HEK293T (cell line): ENCODE measurements at regions not wholly inside any gene's neighbourhood (a gene's known extent, or its start where the extent isn't known, plus 50 kb on each side); places are given as distances from the start of the nearest gene placed in this dataset.

Experiments used
- CTCF ChIA-PET: fragments of 350-600 bp; formaldehyde crosslinking; extraction: SDS; loops from one replicate; lab custom pipeline; 2021; ENCODE audit warnings: antibody characterized with exemption, inconsistent platforms; lab: Yijun Ruan, JAX
- POLR2A ChIA-PET: fragments of 350-600 bp; formaldehyde crosslinking; extraction: SDS; loops from one replicate; lab custom pipeline; 2020; ENCODE audit warnings: antibody characterized with exemption, inconsistent platforms; lab: Yijun Ruan, JAX
- DNase-seq: peaks from one replicate; pipeline ENCODE4 v3.0.0; 2012; ENCODE audit warnings: mixed read lengths; ENCODE audit errors: extremely low spot score
- ARNT ChIP-seq: fragments of 450-650 bp; IDR thresholded peaks from 2 replicates; pipeline ENCODE4 v1.6.1; 2017; ENCODE audit warnings: mild to moderate bottlenecking
- BHLHE40 ChIP-seq: fragments of 450-650 bp; IDR thresholded peaks from 2 replicates; pipeline ENCODE4 v1.6.1; 2016; ENCODE audit warnings: mild to moderate bottlenecking, moderate library complexity, borderline replicate concordance
- CTBP1 ChIP-seq: fragments of 450-650 bp; IDR thresholded peaks from 2 replicates; pipeline ENCODE4 v1.6.1; 2016; ENCODE audit warnings: borderline replicate concordance
- ELF4 ChIP-seq: fragments of 450-650 bp; IDR thresholded peaks from 2 replicates; pipeline ENCODE4 v1.6.1; 2017; ENCODE audit warnings: antibody characterized with exemption
- FOXA1 ChIP-seq: fragments of 450-650 bp; IDR thresholded peaks from 2 replicates; pipeline ENCODE4 v1.6.1; 2016; ENCODE audit warnings: mild to moderate bottlenecking
- FOXK2 ChIP-seq: fragments of 450-650 bp; IDR thresholded peaks from 2 replicates; pipeline ENCODE4 v1.6.1; 2016; ENCODE audit warnings: mild to moderate bottlenecking
- FOXM1 ChIP-seq: fragments of 450-650 bp; IDR thresholded peaks from 2 replicates; pipeline ENCODE4 v1.6.1; 2017; ENCODE audit warnings: mild to moderate bottlenecking, borderline replicate concordance
- HDGF ChIP-seq: fragments of 450-650 bp; IDR thresholded peaks from 2 replicates; pipeline ENCODE4 v1.6.1; 2017; ENCODE audit warnings: antibody characterized with exemption, borderline replicate concordance
- L3MBTL2 ChIP-seq: fragments of 450-650 bp; conservative IDR thresholded peaks from 2 replicates; pipeline ENCODE4 v1.6.1; 2016; ENCODE audit warnings: mild to moderate bottlenecking
- LEF1 ChIP-seq: fragments of 450-650 bp; IDR thresholded peaks from 2 replicates; pipeline ENCODE4 v1.6.1; 2017; ENCODE audit warnings: mild to moderate bottlenecking, borderline replicate concordance
- NFRKB ChIP-seq: fragments of 450-650 bp; IDR thresholded peaks from 2 replicates; pipeline ENCODE4 v1.6.1; 2016; ENCODE audit warnings: mild to moderate bottlenecking, moderate library complexity
- PKNOX1 ChIP-seq: fragments of 450-650 bp; IDR thresholded peaks from 2 replicates; pipeline ENCODE4 v1.6.1; 2016
- SP1 ChIP-seq: fragments of 450-650 bp; IDR thresholded peaks from 2 replicates; pipeline ENCODE4 v1.6.1; 2017
- SUZ12 ChIP-seq: fragments of 450-650 bp; IDR thresholded peaks from 2 replicates; pipeline ENCODE4 v1.6.1; 2016; ENCODE audit warnings: mild to moderate bottlenecking
- TARDBP ChIP-seq: fragments of 450-650 bp; IDR thresholded peaks from 2 replicates; pipeline ENCODE4 v1.6.1; 2016
- ZNF384 ChIP-seq: fragments of 450-650 bp; IDR thresholded peaks from 2 replicates; pipeline ENCODE4 v1.6.1; 2016

DNA sequence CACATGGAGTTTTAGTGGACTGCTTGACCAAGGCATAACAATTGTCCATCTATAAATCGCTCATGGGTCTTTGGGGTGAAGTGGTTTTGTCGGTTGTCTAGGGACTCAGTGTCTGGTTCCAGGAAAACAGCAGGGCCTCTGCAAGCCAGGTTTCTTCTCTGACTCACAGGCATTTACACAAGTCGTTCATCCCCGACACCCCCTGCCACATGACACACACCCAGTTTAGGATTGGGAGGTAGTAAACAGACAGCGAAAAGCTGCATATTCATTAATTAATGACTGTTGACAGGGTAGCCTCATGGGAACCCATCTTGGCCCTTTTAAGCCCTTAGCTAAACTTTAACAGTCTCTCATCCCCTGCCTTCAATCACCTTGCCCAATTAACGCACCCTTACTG lies 194.8 kb upstream of the ACVR2A start:
- TF ChIP-seq BHLHE40 (no peak), TARDBP (no peak), FOXK2 (no peak)
- ChIA-PET CTCF (no interaction called here), POLR2A (no interaction called here)
- no peak for DNase-seq

- ChIA-PET CTCF (no interaction called here), POLR2A (no interaction called here)
- TF ChIP-seq ARNT, result no peak
- TF ChIP-seq LEF1, result no peak
- no peak for TF ChIP-seq SUZ12
- TF ChIP-seq BHLHE40, result no peak
- TF ChIP-seq L3MBTL2, result no peak
- no peak for TF ChIP-seq ZNF384
- TF ChIP-seq FOXK2, result no peak
- no peak for TF ChIP-seq ELF4
- DNase-seq, result no peak
Measured at GRCh38 chr2:147649286-147649685, 195.5 kb upstream of the ACVR2A start.

DNA sequence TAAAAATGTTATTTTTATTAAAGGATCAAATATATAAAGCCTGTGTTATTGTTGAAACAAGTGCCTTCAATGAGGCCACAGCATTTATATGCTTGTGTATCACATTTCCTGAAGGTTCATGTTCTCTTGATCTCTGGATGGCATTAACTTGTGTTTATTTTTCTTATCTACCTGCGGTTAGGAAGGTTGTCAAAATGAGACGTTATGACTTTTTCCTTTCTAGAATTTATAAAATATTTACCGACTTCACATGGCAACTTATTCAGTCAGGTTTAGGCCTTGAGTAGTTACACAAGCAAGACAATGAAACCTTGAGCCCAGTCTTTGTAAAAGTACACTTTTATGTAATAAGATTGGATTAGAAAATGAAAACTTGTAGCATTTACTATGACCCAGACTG lies 196.4 kb upstream of the ACVR2A start:
- no peak for DNase-seq
- ChIA-PET CTCF (no interaction called here), POLR2A (no interaction called here)
- TF ChIP-seq HDGF, result no peak
- TF ChIP-seq BHLHE40, result no peak
- no peak for TF ChIP-seq FOXM1
- TF ChIP-seq L3MBTL2, result no peak
- no peak for TF ChIP-seq TARDBP
- TF ChIP-seq LEF1, result no peak
- no peak for TF ChIP-seq FOXK2
- TF ChIP-seq SUZ12, result no peak
- no peak for TF ChIP-seq NFRKB

DNA sequence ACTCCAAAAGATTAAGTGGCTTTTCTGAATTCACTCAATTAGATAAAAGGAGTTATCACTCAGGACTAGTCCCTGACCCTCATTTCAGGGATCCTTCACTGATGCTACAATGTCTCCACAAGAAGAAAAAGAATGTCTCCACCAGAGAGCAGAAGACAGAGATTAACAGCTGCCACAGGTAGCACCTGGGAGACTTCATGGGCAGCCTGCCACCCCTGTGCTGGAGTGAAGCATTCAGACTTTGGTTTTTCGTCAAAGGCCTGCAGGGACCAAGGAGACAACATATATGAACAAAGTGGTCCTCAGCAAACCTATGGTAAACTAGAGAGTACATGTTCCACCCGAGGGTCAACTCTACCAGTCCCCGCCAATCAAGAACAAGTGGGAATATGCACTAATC lies 197.0 kb upstream of the ACVR2A start:
- CTCF ChIA-PET, result no interaction called here
- TF ChIP-seq SP1 (no peak), L3MBTL2 (no peak)
- POLR2A ChIA-PET, result no interaction called here
- DNase-seq, result no peak

DNA sequence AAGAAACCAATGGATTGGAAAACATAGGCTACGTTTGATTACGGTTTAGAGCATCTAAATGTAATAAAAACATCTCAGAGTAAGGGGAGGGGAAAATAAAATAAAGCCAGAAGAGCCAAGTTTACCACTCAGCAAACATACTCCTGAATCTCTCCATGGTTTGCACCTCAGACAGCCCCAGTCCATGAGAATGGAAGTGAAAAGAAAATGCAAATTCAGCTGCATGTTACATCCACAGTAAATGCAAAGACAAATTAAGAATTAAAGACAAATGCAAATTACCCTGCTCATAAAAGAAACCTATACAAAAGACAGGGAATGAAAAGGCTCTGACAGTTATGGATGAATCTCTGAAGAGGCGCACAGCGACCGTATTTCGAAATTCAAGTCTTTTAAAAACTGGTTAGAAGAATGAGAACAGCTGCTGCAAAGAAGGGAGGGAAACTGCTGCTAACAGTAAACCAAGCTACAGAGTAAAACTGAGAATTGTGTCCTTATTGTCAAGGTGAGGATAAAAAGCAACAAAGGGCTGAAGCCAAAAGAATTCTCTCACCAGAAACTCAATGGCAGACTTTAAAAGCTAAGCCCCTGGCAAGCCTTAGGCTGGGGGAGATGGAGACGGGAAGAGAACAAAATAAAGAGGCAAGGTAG lies 197.9 kb upstream of the ACVR2A start:
- CTCF ChIA-PET, result no interaction called here

GRCh38 chr2:147644491-147644890 lies 200.3 kb upstream of the ACVR2A start:
- ChIA-PET POLR2A (no interaction called here), CTCF (no interaction called here)
- no peak for TF ChIP-seq ELF4
- no peak for TF ChIP-seq L3MBTL2
- no peak for TF ChIP-seq ZNF384
- TF ChIP-seq NFRKB, result no peak
- no peak for TF ChIP-seq LEF1
- TF ChIP-seq ARNT, result no peak
- TF ChIP-seq SUZ12, result no peak
- TF ChIP-seq FOXK2, result no peak
- TF ChIP-seq HDGF, result no peak
- no peak for TF ChIP-seq PKNOX1
- TF ChIP-seq FOXA1, result no peak
- no peak for TF ChIP-seq FOXM1
- TF ChIP-seq TARDBP, result no peak
- TF ChIP-seq BHLHE40, result no peak
- no peak for TF ChIP-seq SP1
- TF ChIP-seq CTBP1, result no peak
- DNase-seq, result no peak

More for the DNA sequence above, 197.9 kb upstream of the ACVR2A start:
- DNase-seq, result no peak
- TF ChIP-seq LEF1 (no peak), NFRKB (no peak), ARNT (no peak), CTBP1 (no peak), L3MBTL2 (no peak), FOXM1 (no peak), PKNOX1 (no peak), TARDBP (no peak), SP1 (no peak), BHLHE40 (no peak), FOXA1 (no peak), ZNF384 (no peak)
- POLR2A ChIA-PET, result no interaction called here

GRCh38 chr2:147642765-147643164 lies 202.1 kb upstream of the ACVR2A start:
- TF ChIP-seq ZNF384, result no peak
- TF ChIP-seq ARNT, result no peak
- TF ChIP-seq TARDBP, result no peak
- TF ChIP-seq SUZ12, result no peak
- no peak for TF ChIP-seq BHLHE40
- no peak for TF ChIP-seq LEF1
- no peak for TF ChIP-seq FOXK2
- TF ChIP-seq FOXM1, result no peak
- no peak for TF ChIP-seq L3MBTL2
- no peak for TF ChIP-seq HDGF
- no peak for TF ChIP-seq ELF4
- TF ChIP-seq FOXA1, result no peak
- no peak for TF ChIP-seq NFRKB
- TF ChIP-seq SP1, result no peak
- no peak for DNase-seq
- ChIA-PET POLR2A (no interaction called here), CTCF (no interaction called here)
